ENCODE measurements at regions not wholly inside any gene's neighbourhood (a gene's known extent, or its start where the extent isn't known, plus 50 kb on each side); places are given as distances from the start of the nearest gene placed in this dataset.

GRCh38 chr5:154557548-154557947, 79.5 kb upstream of the HAND1 start:
- TF ChIP-seq, protein P1, sequence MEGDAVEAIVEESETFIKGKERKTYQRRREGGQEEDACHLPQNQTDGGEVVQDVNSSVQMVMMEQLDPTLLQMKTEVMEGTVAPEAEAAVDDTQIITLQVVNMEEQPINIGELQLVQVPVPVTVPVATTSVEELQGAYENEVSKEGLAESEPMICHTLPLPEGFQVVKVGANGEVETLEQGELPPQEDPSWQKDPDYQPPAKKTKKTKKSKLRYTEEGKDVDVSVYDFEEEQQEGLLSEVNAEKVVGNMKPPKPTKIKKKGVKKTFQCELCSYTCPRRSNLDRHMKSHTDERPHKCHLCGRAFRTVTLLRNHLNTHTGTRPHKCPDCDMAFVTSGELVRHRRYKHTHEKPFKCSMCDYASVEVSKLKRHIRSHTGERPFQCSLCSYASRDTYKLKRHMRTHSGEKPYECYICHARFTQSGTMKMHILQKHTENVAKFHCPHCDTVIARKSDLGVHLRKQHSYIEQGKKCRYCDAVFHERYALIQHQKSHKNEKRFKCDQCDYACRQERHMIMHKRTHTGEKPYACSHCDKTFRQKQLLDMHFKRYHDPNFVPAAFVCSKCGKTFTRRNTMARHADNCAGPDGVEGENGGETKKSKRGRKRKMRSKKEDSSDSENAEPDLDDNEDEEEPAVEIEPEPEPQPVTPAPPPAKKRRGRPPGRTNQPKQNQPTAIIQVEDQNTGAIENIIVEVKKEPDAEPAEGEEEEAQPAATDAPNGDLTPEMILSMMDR (IDR thresholded peaks at IDR 0.05) = no peak

- TF ChIP-seq, protein P1 (IDR thresholded peaks at IDR 0.05) = no peak
Observed at GRCh38 chr5:154547551-154547950, 69.5 kb upstream of the HAND1 start.

DNA sequence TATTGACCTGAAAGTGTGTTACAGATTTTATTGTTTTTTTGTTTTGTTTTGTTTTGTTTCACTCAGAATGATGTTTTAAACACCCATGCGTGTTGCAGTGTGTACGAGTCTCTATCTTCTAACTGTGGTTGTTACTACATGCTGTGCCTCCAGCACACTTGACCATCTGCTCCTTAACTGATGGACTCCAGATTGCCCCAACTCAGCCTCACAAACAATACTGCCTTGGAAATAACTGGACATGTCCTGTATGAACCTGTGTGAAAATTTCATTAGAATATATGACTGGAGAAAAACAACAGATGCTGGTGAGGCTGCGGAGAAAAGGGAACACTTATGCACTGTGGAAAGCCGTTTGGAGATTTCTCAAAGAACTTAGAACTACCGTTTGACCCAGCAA, 68.7 kb upstream of the HAND1 start:
- TF ChIP-seq, protein P1 (IDR thresholded peaks at IDR 0.05) = no peak

- TF ChIP-seq, protein P1 (IDR thresholded peaks at IDR 0.05) = no peak
Observed at GRCh38 chr5:154544646-154545045, 66.6 kb upstream of the HAND1 start.

- TF ChIP-seq, protein P1 (IDR thresholded peaks at IDR 0.05) = no peak
Observed at GRCh38 chr5:154543380-154543779, 65.4 kb upstream of the HAND1 start.

- TF ChIP-seq, protein P1 (IDR thresholded peaks at IDR 0.05) = no peak
Observed at GRCh38 chr5:154542581-154542980, 64.6 kb upstream of the HAND1 start.

- TF ChIP-seq, protein P1 (IDR thresholded peaks at IDR 0.05) = no peak
Observed at GRCh38 chr5:154542000-154542399, 64.0 kb upstream of the HAND1 start.

DNA sequence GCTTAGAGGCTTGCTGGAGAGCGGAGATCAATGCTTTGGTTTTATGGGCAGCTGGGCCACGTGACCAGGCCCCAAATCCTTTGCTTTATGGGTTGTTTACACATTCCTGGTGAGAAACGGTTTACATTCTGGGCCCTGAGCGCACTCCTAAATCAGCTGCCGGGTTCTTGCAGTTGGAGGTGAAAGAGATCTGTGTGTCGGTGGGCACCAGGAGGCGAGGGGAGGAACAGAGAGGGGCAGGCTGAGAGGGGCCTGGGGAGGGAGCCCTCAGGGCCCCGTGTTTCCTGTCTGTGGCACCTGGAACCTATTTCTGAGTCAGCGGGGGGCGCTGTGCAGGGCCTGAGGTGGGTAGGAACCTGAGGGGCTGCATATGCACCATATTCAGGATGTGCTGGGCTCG, 63.5 kb upstream of the HAND1 start:
- TF ChIP-seq, protein P1 (IDR thresholded peaks at IDR 0.05) = no peak
